HepG2 (cell line): ENCODE measurements at regions not wholly inside any gene's neighbourhood (a gene's known extent, or its start where the extent isn't known, plus 50 kb on each side); places are given as distances from the start of the nearest gene placed in this dataset.

Source experiments
- ARID4A ChIP-seq: sonication (generic); formaldehyde crosslinking; IDR thresholded peaks from 2 replicates; pipeline ENCODE4 v1.5.0; 2020; ENCODE audit warnings: mild to moderate bottlenecking, missing genetic modification reagents, borderline replicate concordance
- CBX2 ChIP-seq, 2 experiments: fragments of 200-600 bp in 1 of 2; sonication (generic); formaldehyde crosslinking in 1 of 2; IDR thresholded peaks; 2 replicates each; pipeline versions ENCODE4 v1.7.0 to v1.8.1; 2018 to 2022; ENCODE audit warnings: low read depth in 2 of 2, low read length in 1 of 2, mild to moderate bottlenecking in 1 of 2, missing genetic modification reagents in 1 of 2
- CREM ChIP-seq, 2 experiments: sonication (generic) in 1 of 2; formaldehyde crosslinking in 1 of 2; IDR thresholded peaks; 2 replicates each; pipeline versions ENCODE4 v1.4.0 to v1.6.1; 2016 to 2020; ENCODE audit warnings: antibody characterized with exemption in 1 of 2, mild to moderate bottlenecking in 1 of 2, missing genetic modification reagents in 1 of 2
- GATAD2A ChIP-seq: IDR thresholded peaks from 2 replicates; pipeline ENCODE4 v1.6.1; 2016
- HDAC1 ChIP-seq: sonication (generic); formaldehyde crosslinking; IDR thresholded peaks from 2 replicates; pipeline ENCODE4 v1.5.1; 2020; ENCODE audit warnings: mild to moderate bottlenecking, missing genetic modification reagents
- KLF12 ChIP-seq: sonication (generic); formaldehyde crosslinking; IDR thresholded peaks from 2 replicates; pipeline ENCODE4 v1.4.0; 2020; ENCODE audit warnings: missing genetic modification reagents, borderline replicate concordance
- NCOA2 ChIP-seq: sonication (generic); formaldehyde crosslinking; IDR thresholded peaks from 2 replicates; pipeline ENCODE4 v1.8.0; 2022; ENCODE audit warnings: inconsistent platforms
- NR3C1 ChIP-seq: sonication (generic); formaldehyde crosslinking; IDR thresholded peaks from 2 replicates; pipeline ENCODE4 v1.4.0; 2020; ENCODE audit warnings: missing genetic modification reagents
- ZNF460 ChIP-seq: sonication (generic); formaldehyde crosslinking; IDR thresholded peaks from 2 replicates; pipeline ENCODE4 v1.5.1; 2020; ENCODE audit warnings: missing genetic modification reagents, mild to moderate bottlenecking, borderline replicate concordance
- ZNF720 ChIP-seq: sonication (generic); formaldehyde crosslinking; IDR thresholded peaks from 2 replicates; pipeline ENCODE4 v1.4.0; 2020; ENCODE audit warnings: missing genetic modification reagents
- ZNF841 ChIP-seq: sonication (generic); formaldehyde crosslinking; IDR thresholded peaks from 2 replicates; pipeline ENCODE4 v1.8.1; 2023; ENCODE audit warnings: missing genetic modification reagents, borderline replicate concordance
- TF ChIP-seq, protein P1 (sequence below): IDR thresholded peaks from 2 replicates; pipeline ENCODE4 v1.6.1; 2016; ENCODE audit warnings: low read depth, missing genetic modification reagents, missing compliant biosample characterization
- TF ChIP-seq, protein P2 (sequence below): sonication (generic); formaldehyde crosslinking; IDR thresholded peaks from 2 replicates; pipeline ENCODE4 v1.4.0; 2020; ENCODE audit warnings: mild to moderate bottlenecking, missing genetic modification reagents, borderline replicate concordance
- TF ChIP-seq, protein P3 (sequence below): IDR thresholded peaks from 2 replicates; pipeline ENCODE4 v1.6.1; 2016

GRCh38 chr2:41828052-41828643, 219.7 kb upstream of the PKDCC start (continued):
- TF ChIP-seq, protein P1, sequence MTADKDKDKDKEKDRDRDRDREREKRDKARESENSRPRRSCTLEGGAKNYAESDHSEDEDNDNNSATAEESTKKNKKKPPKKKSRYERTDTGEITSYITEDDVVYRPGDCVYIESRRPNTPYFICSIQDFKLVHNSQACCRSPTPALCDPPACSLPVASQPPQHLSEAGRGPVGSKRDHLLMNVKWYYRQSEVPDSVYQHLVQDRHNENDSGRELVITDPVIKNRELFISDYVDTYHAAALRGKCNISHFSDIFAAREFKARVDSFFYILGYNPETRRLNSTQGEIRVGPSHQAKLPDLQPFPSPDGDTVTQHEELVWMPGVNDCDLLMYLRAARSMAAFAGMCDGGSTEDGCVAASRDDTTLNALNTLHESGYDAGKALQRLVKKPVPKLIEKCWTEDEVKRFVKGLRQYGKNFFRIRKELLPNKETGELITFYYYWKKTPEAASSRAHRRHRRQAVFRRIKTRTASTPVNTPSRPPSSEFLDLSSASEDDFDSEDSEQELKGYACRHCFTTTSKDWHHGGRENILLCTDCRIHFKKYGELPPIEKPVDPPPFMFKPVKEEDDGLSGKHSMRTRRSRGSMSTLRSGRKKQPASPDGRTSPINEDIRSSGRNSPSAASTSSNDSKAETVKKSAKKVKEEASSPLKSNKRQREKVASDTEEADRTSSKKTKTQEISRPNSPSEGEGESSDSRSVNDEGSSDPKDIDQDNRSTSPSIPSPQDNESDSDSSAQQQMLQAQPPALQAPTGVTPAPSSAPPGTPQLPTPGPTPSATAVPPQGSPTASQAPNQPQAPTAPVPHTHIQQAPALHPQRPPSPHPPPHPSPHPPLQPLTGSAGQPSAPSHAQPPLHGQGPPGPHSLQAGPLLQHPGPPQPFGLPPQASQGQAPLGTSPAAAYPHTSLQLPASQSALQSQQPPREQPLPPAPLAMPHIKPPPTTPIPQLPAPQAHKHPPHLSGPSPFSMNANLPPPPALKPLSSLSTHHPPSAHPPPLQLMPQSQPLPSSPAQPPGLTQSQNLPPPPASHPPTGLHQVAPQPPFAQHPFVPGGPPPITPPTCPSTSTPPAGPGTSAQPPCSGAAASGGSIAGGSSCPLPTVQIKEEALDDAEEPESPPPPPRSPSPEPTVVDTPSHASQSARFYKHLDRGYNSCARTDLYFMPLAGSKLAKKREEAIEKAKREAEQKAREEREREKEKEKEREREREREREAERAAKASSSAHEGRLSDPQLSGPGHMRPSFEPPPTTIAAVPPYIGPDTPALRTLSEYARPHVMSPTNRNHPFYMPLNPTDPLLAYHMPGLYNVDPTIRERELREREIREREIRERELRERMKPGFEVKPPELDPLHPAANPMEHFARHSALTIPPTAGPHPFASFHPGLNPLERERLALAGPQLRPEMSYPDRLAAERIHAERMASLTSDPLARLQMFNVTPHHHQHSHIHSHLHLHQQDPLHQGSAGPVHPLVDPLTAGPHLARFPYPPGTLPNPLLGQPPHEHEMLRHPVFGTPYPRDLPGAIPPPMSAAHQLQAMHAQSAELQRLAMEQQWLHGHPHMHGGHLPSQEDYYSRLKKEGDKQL (CRISPR knock-in tag), result peak; percentile 87
- TF ChIP-seq ZNF841 (CRISPR knock-in tag) (no peak), HDAC1 (CRISPR knock-in tag) (0 out of 2 replicates have a peak, but pooled peaks have one; percentile 29), CBX2 (IDR thresholded peaks at IDR 0.05; ENCODE audit: low read depth, low read length) (peak; percentile 56; the same call in 1 of the 2 replicates), CBX2 (CRISPR knock-in tag; IDR thresholded peaks at IDR 0.05; ENCODE audit: low read depth) (no peak), CREM (IDR thresholded peaks at IDR 0.05) (peak; percentile 29; the same call in 1 of the 2 replicates), CREM (CRISPR knock-in tag; IDR thresholded peaks at IDR 0.05) (no peak), GATAD2A (peak; percentile 48), ZNF720 (CRISPR knock-in tag) (no peak), KLF12 (no peak), ZNF460 (CRISPR knock-in tag) (no peak), NR3C1 (CRISPR knock-in tag) (no peak), NCOA2 (CRISPR knock-in tag) (peak; percentile 79), ARID4A (CRISPR knock-in tag) (no peak)
- TF ChIP-seq, protein P2, sequence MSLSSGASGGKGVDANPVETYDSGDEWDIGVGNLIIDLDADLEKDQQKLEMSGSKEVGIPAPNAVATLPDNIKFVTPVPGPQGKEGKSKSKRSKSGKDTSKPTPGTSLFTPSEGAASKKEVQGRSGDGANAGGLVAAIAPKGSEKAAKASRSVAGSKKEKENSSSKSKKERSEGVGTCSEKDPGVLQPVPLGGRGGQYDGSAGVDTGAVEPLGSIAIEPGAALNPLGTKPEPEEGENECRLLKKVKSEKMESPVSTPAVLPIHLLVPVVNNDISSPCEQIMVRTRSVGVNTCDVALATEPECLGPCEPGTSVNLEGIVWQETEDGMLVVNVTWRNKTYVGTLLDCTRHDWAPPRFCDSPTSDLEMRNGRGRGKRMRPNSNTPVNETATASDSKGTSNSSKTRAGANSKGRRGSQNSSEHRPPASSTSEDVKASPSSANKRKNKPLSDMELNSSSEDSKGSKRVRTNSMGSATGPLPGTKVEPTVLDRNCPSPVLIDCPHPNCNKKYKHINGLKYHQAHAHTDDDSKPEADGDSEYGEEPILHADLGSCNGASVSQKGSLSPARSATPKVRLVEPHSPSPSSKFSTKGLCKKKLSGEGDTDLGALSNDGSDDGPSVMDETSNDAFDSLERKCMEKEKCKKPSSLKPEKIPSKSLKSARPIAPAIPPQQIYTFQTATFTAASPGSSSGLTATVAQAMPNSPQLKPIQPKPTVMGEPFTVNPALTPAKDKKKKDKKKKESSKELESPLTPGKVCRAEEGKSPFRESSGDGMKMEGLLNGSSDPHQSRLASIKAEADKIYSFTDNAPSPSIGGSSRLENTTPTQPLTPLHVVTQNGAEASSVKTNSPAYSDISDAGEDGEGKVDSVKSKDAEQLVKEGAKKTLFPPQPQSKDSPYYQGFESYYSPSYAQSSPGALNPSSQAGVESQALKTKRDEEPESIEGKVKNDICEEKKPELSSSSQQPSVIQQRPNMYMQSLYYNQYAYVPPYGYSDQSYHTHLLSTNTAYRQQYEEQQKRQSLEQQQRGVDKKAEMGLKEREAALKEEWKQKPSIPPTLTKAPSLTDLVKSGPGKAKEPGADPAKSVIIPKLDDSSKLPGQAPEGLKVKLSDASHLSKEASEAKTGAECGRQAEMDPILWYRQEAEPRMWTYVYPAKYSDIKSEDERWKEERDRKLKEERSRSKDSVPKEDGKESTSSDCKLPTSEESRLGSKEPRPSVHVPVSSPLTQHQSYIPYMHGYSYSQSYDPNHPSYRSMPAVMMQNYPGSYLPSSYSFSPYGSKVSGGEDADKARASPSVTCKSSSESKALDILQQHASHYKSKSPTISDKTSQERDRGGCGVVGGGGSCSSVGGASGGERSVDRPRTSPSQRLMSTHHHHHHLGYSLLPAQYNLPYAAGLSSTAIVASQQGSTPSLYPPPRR (CRISPR knock-in tag), result peak; percentile 75; the same call in 1 of the 2 replicates
- TF ChIP-seq, protein P3, sequence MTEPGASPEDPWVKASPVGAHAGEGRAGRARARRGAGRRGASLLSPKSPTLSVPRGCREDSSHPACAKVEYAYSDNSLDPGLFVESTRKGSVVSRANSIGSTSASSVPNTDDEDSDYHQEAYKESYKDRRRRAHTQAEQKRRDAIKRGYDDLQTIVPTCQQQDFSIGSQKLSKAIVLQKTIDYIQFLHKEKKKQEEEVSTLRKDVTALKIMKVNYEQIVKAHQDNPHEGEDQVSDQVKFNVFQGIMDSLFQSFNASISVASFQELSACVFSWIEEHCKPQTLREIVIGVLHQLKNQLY (CRISPR knock-in tag), result 0 out of 2 replicates have a peak, but pooled peaks have one; percentile 20
